Eye (tissue), 1 donor: ENCODE measurements at regions not wholly inside any gene's neighbourhood (a gene's known extent, or its start where the extent isn't known, plus 50 kb on each side); places are given as distances from the start of the nearest gene placed in this dataset.

Source experiments
- DNase-seq: peaks from one replicate; pipeline ENCODE4 v3.0.0-alpha.2; 2015

DNA sequence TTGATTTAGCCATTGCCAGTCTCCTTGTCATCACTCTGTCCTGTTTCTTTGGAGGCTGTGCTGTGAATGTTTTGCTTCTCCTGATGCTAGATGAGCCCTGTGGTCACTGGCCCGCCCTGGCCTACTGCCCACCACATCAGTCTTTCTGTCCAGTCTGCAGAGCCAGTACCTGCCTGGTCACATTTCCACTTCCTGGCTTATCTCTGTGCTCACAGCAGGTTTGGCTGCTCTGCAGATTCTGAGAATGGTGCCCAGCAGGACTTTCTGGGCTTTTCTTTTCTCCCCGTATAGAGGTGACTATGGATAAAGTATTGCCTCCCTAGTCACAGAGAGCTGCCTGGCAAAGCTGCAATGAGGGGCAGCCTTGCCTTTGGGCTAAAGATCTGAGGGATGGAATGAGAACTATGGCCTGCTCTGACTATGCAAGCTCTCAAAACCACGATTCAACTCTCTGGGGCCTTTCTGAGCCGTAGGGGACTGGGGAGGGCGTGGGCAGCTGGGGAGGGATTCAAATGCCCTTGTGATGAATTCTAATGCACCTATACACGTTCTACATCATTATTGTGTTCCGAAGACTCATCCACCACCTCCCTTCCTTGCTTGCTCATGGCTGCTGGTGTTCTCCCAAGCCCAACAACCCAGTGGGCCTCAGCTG, 410.4 kb upstream of the NPVF start:
- no peak for DNase-seq

GRCh38 chr7:25642849-25643248, 414.6 kb upstream of the NPVF start:
- DNase-seq, result no peak

DNA sequence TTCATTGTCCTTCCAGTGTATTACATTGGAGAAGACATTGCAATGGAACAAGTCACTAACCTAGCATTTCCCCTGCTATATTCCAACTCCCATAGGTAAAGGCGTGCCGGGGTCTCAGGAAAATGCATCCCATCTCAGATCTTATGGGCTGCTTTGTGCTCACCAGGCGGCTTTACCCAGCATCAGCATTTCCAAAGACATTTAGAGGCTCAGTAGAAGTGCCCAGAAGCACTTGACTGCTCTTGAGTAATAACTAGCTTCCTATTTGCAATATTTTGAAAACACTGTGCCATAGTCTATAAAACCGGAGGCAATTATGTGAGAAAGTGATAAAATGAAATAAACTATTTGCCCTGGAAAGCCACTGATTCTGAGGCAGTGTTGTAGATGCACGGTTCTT, 415.0 kb upstream of the NPVF start:
- no peak for DNase-seq

DNA sequence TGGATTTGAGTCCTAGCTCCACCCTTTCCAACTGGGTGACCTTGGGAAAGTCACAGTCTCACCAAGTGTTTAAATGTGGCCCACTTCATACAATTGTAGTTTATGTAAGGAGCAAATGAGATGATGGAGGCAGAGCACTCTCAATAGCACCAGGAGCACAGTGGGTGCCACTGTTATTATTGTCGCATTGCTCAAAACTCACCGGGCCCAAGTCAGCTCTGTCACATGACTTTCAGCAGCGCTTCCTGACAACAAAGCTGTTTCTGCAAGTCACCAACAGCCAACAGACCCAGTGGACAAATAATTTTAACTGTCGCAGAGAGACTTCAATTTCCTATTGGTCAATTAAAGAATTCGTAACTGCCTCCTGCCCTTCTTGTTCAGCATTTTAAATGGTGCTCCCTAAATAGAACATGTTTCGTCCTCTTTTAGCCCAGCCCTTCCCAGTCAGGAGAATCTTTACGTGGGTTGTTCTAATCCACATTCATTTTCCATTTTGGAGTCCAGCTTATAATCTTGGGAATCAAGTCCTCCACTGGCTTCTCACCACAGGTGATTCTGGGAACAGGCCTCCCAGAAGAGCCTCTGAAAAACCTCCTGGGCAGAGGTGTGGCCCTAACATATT, 415.6 kb upstream of the NPVF start:
- DNase-seq, result no peak

DNA sequence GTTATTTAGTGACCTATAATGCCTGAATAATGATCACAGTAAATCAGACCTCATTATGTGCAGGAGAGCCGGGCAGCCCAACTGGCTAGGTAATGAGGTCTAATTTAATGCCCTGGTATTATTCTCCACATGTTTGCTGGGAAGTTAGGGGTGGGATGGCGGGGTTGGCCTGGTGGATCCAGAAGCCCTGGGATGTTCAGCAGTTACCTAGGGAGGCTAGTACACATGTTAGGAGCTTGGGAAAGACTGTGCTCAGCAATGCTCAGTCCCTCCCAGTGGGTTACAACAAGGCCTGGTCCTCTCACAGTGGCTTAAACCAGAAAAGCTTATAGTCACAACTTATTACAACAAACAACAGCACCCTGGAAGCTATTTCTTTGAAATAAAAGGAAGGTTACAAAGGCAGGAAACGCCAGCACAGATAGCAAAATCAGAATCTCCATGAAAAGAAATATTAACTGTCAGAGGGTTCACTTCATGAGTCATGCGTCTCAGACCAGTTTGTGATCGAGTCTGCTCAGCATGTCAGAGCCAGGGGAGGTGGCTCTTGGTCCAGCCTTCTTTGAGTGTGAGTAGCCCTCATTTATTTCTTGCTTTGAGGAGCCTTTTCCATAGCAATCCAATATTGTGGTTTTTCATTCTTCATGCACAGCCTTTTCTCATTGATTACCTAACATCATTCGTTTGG, 418.6 kb upstream of the NPVF start:
- DNase-seq, result no peak

- no peak for DNase-seq
Observed at GRCh38 chr7:25647872-25648271, 419.6 kb upstream of the NPVF start.

GRCh38 chr7:25652366-25652765, 424.1 kb upstream of the NPVF start:
- no peak for DNase-seq

GRCh38 chr7:25653384-25653783, 425.1 kb upstream of the NPVF start:
- no peak for DNase-seq

- DNase-seq, result no peak
Observed at GRCh38 chr7:25656071-25656470, 427.8 kb upstream of the NPVF start.

GRCh38 chr7:25656581-25657026, 428.3 kb upstream of the NPVF start:
- peak; percentile 86 for DNase-seq

- no peak for DNase-seq
Observed at GRCh38 chr7:25658375-25658774, 430.1 kb upstream of the NPVF start.

DNA sequence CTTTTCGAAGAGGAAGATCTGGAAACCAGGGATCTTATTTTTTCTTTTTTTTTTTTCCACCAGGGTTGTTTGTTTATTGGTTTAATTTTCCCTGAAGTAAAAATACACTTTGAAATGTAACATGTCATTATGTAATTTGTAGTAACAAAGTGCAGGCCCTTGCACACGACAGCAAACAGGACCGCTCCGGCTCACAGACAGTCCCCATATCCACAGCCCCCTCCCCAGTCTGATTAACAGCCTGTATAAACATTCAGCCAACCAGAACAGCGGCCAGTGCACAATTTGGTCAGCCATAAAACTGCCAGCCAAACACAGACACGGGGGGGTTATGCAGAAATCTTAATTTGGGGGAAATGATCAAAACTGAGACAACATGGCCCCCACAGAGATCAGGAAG, 431.6 kb upstream of the NPVF start:
- no peak for DNase-seq

GRCh38 chr7:25662841-25663800, 434.8 kb upstream of the NPVF start:
- DNase-seq, result no peak

GRCh38 chr7:25663877-25664276, 435.6 kb upstream of the NPVF start:
- peak; percentile 73 for DNase-seq

DNA sequence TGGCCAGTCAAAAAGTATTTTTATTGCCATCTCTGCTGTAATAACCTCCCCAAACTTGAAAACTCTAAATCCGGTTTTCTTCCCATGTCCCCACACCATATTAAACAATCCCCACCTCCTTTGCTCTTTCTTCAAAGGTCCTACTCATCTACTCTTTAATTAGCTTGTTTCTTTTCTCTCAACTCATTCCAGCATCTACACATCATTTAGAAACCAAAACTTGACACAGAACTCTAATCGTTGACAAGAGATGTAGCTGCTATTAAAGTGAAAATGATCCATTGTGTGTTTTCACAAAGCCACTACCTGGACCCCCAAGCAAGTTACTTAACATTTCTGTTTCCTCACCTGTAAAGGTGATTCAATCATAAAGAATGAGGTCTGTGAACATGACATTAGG, 436.3 kb upstream of the NPVF start:
- no peak for DNase-seq

DNA sequence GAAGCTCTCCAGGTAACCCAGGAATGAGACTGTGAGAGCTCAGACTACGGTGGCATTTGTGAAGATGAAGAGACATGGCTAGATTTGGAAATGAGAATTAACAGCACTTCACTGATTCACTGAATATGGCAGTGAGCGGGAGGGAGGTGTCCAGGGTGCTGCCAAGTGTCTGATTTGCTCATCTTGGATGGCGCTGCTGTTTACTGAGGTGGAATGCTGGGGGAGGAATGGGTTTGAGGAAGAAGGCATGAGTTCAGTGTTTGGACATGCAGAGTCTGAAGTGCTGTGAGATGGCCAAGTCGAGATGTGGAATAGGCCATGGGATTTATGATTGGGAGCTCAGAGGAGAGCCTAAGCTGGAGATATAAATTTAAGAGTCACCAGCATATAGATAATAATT, 437.1 kb upstream of the NPVF start:
- DNase-seq, result no peak

GRCh38 chr7:25665903-25666670, 437.8 kb upstream of the NPVF start:
- no peak for DNase-seq

DNA sequence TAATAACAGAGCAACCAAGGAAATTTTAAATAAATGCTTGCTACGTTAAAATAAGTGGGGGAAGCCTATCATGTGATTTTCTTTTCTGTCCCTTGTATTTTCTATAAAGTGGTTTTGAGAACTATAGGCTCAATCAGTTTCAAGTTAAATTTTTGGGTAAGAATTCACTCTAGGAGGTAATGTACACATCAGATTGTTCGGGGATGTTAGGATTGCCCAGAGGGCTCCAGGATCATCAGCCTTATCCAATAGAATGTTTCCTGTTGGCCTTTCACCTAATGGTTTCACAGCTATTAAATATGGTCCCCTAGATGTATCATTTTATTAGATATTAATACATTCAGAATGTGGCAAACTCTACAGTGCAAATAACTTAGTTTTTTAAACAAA, 438.4 kb upstream of the NPVF start:
- DNase-seq, result no peak

DNA sequence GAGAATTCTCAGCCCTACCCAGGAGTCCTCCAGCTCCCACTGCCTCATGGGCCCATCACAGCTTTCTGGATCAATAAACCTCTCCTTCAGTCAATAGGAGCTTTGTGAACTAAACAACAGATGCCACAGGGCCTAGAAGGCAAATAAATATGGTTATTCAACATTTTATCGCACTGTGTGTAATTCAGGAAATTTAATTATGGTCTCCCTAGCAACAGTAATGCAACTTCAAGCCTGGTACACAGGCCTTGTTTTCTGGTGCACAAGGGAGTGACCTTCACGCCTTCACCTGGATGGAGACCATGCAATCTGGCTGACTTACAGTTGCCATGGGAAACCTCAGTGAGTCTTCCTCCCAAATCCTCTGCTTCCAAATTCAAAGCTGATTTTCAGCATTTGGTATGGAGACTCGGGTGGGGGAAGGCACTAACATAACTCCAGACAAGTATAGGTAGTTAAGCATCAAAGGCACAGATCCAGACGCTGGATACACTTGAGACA, 441.0 kb upstream of the NPVF start:
- DNase-seq, result no peak

- peak; percentile 69 for DNase-seq
Observed at GRCh38 chr7:25669961-25670841, 441.9 kb upstream of the NPVF start.

DNA sequence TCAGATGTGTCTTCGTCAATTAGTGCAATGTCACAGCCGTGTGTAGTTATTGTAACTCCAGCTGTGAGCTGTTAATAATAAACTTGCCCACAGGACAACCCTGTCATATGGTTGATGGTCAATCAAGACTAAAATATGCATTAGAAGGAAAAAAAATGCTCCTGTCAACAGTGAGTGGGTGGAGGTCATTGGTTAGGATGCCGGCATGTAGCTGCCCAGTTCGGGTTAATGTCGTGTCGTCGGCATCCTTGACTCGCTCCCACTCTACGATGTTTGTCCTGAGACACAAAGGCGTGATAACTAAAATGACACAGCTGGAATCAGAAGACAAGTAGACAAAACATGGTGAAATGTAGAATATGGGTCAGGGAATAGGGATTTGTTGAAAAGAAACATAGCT, 442.8 kb upstream of the NPVF start:
- DNase-seq, result peak; percentile 67
